Sigmoid colon (tissue), 4 donors: ENCODE measurements at regions not wholly inside any gene's neighbourhood (a gene's known extent, or its start where the extent isn't known, plus 50 kb on each side); places are given as distances from the start of the nearest gene placed in this dataset.

Source experiments
- CTCF ChIP-seq, 4 experiments: fragments of 450-650 bp in 3 of 4; fragments of 200-600 bp in 1 of 4; IDR thresholded peaks; one replicate each; pipeline ENCODE4 v1.5.1; 2016 to 2019; ENCODE audit warnings: antibody characterized with exemption in 4 of 4, mild to moderate bottlenecking in 3 of 4, moderate library complexity in 2 of 4
- EP300 ChIP-seq, 4 donors: sonication (generic); formaldehyde crosslinking; IDR thresholded peaks; one replicate each; pipeline ENCODE4 v1.6.1; 2017; ENCODE audit warnings: antibody characterized with exemption in 4 of 4
- POLR2A ChIP-seq, 2 donors: fragments of 450-650 bp; IDR thresholded peaks; one replicate each; pipeline ENCODE4 v1.6.1; 2016; ENCODE audit warnings: antibody characterized with exemption in 2 of 2, mild to moderate bottlenecking in 2 of 2, moderate library complexity in 2 of 2
- POLR2AphosphoS5 ChIP-seq, 4 donors: sonication (generic); formaldehyde crosslinking; IDR thresholded peaks; one replicate each; pipeline ENCODE4 v1.6.1; 2017; ENCODE audit warnings: antibody characterized with exemption in 4 of 4

DNA sequence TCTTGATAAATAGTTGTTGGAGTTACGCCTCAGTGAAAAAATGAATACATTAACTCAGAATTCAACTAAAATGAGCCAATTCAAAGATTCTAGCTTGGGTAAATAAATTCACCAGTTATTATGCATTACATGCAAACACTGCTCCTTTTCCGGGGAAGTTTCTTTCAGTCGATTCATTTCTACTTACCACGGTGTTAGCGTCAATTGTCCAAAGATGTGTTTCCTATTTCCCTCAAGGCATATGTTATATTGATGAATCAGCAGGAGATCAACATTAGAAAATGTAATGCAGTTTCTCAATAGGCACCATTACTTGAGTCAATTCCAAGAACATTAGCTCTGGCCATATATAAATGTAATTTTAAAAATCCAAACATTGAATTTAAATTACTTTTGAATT, 517.7 kb downstream of the OTOL1 start:
- TF ChIP-seq CTCF (IDR thresholded peaks at IDR 0.05) (no peak), POLR2AphosphoS5 (IDR thresholded peaks at IDR 0.05) (no peak), POLR2A (IDR thresholded peaks at IDR 0.05) (no peak), EP300 (IDR thresholded peaks at IDR 0.05) (no peak)
